GM12872 (cell line): ENCODE measurements at regions not wholly inside any gene's neighbourhood (a gene's known extent, or its start where the extent isn't known, plus 50 kb on each side); places are given as distances from the start of the nearest gene placed in this dataset.

Source experiments
- TF ChIP-seq, protein P1 (sequence below): IDR thresholded peaks from 3 replicates; pipeline ENCODE4 v1.5.1; 2011; ENCODE audit warnings: low read depth, mild to moderate bottlenecking, low read length, moderate library complexity; ENCODE audit not compliant: insufficient read depth

DNA sequence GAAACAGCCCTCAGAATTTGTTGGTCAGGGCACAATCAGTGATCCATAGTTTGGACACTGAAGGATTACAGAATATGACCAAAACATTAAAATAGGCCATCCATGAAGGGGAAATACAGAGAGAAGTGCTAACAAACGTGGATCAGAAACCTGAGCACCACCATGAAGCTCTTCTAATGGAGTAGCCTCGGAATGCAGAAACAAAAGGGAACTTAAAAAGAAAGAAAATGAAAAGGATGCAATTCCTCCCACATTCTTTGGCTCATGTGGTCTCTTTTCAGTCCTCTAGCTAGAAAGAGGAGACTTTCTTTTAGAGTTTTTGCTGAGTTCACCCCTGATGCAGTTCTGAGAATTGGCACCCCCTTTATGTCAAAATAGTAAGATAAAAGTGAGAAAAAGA lies 989.8 kb upstream of the B3GALT2 start:
- TF ChIP-seq, protein P1, sequence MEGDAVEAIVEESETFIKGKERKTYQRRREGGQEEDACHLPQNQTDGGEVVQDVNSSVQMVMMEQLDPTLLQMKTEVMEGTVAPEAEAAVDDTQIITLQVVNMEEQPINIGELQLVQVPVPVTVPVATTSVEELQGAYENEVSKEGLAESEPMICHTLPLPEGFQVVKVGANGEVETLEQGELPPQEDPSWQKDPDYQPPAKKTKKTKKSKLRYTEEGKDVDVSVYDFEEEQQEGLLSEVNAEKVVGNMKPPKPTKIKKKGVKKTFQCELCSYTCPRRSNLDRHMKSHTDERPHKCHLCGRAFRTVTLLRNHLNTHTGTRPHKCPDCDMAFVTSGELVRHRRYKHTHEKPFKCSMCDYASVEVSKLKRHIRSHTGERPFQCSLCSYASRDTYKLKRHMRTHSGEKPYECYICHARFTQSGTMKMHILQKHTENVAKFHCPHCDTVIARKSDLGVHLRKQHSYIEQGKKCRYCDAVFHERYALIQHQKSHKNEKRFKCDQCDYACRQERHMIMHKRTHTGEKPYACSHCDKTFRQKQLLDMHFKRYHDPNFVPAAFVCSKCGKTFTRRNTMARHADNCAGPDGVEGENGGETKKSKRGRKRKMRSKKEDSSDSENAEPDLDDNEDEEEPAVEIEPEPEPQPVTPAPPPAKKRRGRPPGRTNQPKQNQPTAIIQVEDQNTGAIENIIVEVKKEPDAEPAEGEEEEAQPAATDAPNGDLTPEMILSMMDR: no peak

DNA sequence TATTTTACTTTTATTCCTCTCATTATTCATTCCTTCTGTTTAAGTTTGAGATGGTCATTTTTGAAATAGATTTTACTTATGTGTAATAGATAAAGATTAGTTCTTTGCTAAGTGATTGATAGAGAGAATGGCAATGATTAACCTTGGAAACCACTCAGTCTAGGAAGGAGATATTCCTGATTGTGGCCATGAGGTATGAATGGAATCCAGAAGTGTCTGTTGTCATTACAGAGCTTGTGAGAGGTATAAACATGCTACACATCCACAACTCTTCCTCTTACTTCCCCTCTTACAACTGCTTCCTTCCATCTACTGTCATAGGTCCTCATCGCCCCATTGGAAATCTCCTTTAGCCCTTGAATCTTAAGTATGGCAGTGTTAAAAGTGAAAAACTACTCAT lies 988.8 kb upstream of the B3GALT2 start:
- TF ChIP-seq, protein P1: no peak

DNA sequence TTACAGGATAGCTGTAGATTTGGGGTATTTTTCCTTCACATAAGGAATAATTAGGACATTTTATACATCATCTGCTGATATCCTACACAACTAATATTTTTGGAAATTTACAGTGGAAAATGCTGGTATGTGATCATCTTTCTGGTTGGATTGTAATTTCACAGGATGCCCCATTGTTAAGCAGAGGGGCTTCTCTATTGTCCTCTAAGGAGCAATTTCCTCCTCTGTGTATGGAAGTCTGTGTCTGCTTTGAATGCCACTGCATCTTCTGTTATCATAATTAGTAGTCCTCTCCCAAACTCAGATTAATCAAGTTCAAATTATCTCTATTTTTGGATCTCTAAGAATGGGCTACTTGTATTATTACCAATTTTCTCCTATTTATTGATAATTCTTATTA lies 988.1 kb upstream of the B3GALT2 start:
- TF ChIP-seq, protein P1: no peak

DNA sequence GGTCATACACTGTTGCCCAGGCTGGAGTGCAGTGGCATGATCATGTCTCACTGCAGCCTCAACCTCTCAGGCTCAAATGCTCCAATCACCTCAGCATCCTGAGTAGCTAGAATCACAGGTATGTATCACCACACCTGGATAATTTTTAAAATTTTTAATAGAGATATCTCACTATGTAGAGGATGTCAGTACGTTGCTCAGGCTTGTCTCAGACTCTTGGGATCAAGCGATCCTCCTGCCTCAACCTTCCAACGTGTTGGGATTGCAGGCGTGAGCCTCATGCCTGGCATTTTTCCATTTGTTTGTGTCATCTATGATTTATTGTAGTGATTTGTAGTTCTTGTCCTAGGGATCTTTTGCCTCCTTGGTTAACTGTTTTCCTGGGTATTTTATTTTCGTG lies 985.2 kb upstream of the B3GALT2 start:
- TF ChIP-seq, protein P1: no peak

DNA sequence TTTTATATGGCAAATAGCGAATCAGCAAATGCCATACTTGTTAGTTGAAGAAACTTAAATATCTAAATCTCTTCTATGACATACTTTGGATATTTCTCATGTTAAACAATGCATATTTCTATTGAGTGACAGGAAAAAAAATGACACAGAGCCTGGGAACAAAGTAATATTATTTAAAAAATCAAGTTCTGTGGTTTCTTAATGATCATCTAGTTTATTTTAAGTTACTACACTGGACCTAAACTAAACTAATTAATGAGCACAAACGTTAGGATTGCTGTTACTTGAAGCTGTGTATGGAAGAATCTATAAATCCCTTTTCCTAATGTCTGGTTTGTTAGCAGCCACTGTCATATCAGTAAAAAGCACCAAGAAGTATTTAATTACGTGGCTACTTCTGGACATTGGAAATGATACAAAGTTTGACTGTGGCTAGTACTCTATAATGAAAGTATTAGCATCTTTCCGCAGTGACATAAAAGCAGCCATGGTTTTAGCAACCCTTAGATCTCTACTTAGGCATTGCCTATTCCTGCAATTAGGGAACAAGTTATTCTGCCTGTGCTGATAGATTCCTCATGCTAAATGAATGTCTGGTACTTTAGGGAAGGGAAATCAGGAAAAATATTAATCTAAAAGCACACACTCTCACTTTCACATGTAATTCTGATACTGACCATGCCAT lies 981.7 kb upstream of the B3GALT2 start:
- TF ChIP-seq, protein P1: no peak

DNA sequence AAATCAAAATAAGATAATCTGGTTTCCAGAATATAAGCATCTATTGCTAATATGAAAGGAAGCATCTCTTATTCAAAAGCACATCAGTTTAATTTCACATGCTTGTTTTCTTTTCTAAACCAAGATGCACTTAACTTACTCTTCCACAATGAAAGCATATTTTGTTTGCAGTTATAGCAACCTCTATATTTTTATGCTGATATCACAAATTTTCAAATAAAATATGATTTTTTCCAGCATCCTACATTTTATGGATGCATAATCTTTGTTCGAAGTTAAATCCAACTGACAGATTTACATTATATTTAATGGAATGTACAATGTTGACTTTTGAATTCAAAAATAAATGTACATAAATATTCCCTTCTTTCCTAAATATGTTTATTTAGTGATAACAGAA lies 978.3 kb upstream of the B3GALT2 start:
- TF ChIP-seq, protein P1: no peak

DNA sequence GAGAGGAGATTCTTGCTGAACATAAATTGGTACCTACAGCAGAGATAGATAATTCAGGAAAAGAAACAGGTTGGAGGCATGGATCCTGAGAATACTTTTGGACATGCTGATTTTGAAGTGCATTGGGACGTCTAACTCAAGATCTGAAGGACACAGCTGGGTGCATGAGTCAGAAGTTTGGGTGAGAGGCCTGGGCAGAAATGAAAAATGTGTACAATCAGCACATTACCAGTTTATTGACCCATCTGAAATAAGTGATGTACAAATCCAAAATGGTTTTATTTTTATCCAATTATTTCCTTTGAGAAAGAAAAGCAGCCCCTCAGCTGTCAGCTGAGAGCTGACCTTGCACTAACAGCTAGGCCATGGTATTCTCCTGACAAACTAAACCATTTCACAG lies 975.2 kb upstream of the B3GALT2 start:
- TF ChIP-seq, protein P1: no peak
